IMR-90 (cell line): ENCODE measurements at regions not wholly inside any gene's neighbourhood (a gene's known extent, or its start where the extent isn't known, plus 50 kb on each side); places are given as distances from the start of the nearest gene placed in this dataset.

ENCODE experiments used
- MXI1 ChIP-seq: IDR thresholded peaks from 2 replicates; pipeline ENCODE4 v1.6.1; 2012; ENCODE audit warnings: low read depth, mild to moderate bottlenecking, low read length, moderate library complexity, borderline replicate concordance
- NFE2L2 ChIP-seq: fragments of 150-350 bp; IDR thresholded peaks from 2 replicates; pipeline ENCODE4 v1.6.1; 2016; ENCODE audit warnings: low read depth, mild to moderate bottlenecking, low read length
- POLR2A ChIP-seq: IDR thresholded peaks from 2 replicates; pipeline ENCODE4 v1.6.1; 2012; ENCODE audit warnings: mild to moderate bottlenecking, low read depth, low read length
- RCOR1 ChIP-seq: IDR thresholded peaks from 2 replicates; pipeline ENCODE4 v1.6.1; 2012; ENCODE audit warnings: mild to moderate bottlenecking, low read length, improper control_type of control experiment; ENCODE audit not compliant: insufficient replicate concordance
- RFX5 ChIP-seq: IDR thresholded peaks from 2 replicates; pipeline ENCODE4 v1.8.0; 2012; ENCODE audit warnings: low read depth, mild to moderate bottlenecking, low read length, moderate library complexity
- TF ChIP-seq, protein P1 (sequence below): conservative IDR thresholded peaks from 2 replicates; pipeline ENCODE4 v1.5.1; 2012; ENCODE audit warnings: mild to moderate bottlenecking, low read depth, low read length, improper control_type of control experiment

DNA sequence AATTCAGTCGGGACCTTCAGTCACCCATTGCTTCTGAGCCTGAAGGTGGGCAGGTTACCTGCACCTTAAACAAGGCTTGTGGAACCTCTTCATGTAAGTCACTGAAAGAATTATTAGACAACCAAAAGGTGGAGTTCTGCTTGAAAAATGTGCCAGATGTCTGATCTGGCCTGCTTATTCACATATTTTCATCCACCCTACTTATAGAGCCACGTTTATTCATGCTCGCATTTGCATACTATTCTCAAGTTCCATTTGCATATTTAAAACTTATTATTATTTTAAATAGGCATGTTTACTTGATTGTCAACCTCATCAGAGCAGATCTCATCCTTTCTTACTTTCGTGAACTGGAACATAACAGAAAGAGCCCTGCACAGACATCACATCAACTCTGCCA lies 140.0 kb upstream of the NABP1 start:
- TF ChIP-seq POLR2A (no peak), RCOR1 (no peak), MXI1 (no peak), NFE2L2 (no peak), RFX5 (no peak)
- TF ChIP-seq, protein P1, sequence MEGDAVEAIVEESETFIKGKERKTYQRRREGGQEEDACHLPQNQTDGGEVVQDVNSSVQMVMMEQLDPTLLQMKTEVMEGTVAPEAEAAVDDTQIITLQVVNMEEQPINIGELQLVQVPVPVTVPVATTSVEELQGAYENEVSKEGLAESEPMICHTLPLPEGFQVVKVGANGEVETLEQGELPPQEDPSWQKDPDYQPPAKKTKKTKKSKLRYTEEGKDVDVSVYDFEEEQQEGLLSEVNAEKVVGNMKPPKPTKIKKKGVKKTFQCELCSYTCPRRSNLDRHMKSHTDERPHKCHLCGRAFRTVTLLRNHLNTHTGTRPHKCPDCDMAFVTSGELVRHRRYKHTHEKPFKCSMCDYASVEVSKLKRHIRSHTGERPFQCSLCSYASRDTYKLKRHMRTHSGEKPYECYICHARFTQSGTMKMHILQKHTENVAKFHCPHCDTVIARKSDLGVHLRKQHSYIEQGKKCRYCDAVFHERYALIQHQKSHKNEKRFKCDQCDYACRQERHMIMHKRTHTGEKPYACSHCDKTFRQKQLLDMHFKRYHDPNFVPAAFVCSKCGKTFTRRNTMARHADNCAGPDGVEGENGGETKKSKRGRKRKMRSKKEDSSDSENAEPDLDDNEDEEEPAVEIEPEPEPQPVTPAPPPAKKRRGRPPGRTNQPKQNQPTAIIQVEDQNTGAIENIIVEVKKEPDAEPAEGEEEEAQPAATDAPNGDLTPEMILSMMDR: no peak
